ENCODE measurements at regions not wholly inside any gene's neighbourhood (a gene's known extent, or its start where the extent isn't known, plus 50 kb on each side); places are given as distances from the start of the nearest gene placed in this dataset.
"Not testable (repeated sequence)": the region's sequence is repeated elsewhere in the genome, so short reads cannot be mapped to it uniquely, and the experiment has no call there.

- no peak for DNase-seq (ENCODE audit: low read depth)
Observed at GRCh38 chr5:25568989-25569625, 924.3 kb upstream of the CDH10 start.

GRCh38 chr5:25568294-25568693 is 923.5 kb upstream of the CDH10 start:
- no peak for DNase-seq (ENCODE audit: low read depth)

- DNase-seq (ENCODE audit: low read depth), result no peak
Observed at GRCh38 chr5:25567881-25568280, 923.1 kb upstream of the CDH10 start.

DNA sequence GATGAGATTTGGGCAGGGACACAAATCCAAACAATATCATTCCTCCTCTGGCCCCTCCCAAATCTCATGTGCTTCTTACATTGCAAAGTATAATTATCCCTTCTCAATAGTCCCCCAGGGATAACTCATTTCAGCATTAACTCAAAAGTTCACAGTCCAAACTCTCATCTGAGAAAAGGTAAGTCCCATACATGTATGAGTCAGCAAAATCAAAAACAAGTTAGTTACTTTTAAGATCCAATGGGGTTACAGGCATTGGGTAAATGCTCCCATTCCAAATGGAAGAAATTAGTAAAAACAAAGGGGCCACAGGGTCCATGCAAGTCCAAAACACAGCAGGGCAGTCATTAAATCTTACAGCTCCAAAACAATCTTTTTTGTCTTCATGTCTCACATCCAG is 917.9 kb upstream of the CDH10 start:
- no peak for DNase-seq (ENCODE audit: low read depth)

DNA sequence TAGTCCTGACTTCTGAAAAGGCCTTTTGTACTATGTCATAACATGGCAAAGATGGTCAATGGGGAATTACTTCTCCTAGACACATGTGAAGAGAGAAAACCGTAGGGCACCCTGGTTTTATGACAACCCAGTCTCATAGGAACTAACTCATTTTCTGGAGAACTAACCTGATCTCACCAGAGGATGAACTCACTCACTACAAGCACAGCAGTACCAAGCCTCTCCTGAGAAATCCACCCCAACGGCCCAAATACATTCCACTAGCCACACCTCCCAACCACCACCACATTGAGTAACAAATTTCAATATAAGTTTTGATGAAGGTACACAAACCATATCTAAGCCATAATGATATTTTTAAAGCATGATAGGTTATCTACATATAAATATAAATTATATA is 909.3 kb upstream of the CDH10 start:
- DNase-seq (ENCODE audit: low read depth), result no peak

DNA sequence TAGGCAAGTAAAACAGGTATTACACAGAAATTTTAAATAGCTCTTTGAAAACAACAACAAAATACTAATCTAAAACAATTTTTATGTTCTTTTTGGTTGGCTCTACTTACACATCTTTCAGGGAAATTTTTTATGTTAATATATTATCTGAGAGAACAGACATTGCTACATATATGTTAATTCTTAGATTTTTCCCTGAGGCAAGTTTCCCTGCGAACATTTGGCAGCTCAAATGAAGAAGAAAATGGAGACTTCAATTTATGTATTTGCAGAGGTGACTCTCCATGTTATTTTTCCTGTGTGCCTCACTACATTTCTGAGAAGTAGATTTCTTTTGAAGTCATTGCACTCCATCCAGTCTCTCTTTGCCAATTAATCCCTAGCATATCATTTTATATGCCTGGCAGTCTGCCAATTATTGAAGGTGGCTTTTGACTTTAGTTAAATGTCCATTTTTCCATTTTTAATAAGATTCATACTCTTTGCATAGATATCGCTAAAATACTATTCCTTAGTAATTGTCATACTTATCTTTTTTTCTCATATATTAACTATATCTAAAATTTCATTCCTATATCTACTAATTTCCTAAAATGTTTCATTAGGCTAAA is 908.2 kb upstream of the CDH10 start:
- DNase-seq (ENCODE audit: low read depth), result no peak

DNA sequence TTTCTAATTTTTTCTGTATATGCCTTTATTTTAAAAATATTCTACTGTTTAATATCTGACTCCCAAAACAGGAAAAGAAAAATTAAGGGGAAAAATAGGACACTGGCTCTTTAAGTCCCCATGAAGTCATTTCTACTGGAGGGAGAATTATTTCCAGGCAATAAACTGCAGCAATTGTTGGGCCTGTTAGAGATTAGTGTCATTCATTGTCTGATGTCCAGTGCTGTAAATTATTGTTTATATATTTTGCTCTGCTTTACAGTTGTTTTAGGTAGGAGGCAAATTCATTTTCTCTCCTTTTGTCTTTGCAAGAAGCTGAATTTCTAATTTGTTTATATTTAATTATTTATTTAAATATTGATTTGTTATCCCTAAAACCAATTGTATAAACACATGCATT is 906.0 kb upstream of the CDH10 start:
- no peak for DNase-seq (ENCODE audit: low read depth)

- peak; percentile 29 for DNase-seq (ENCODE audit: low read depth)
Observed at GRCh38 chr5:25544652-25545249, 900.0 kb upstream of the CDH10 start.

DNA sequence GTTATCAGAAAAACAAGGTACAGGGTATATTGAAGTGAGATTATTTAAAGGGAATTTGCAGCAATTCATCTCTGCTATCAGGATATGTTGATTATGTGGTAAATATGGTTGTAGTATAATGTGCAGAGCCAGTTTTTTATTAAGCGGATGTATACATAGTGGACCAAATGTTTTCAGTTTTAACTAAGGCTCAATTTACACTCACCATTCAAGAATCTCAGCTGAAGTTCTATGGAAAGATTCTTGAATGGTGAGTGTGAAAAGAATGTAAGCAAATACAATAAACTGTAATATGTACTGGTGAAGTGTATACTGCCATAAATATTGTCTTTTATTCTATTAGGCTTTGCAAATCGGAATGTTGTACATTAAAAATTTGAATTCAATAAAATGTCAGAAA is 895.9 kb upstream of the CDH10 start:
- peak; percentile 79 for DNase-seq (ENCODE audit: low read depth)

DNA sequence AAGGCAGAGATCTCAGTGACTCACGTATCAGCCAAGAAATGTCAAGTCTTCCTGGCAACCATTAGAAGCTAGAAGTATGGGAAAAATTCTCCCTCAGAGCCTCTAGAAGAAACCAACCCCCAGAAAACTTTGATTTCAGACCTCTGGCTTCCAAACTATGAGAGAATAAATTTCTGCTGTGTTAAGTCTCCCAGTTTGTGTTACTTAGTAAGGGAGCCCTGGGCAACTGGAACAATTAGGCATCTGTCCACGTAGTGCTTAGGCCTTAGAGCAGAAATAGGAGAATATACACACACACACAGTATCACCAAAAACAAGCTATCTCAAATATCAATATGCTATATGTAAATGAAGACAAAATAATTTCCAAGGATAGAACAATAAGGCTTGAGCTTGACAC is 894.8 kb upstream of the CDH10 start:
- DNase-seq (ENCODE audit: low read depth), result no peak

DNA sequence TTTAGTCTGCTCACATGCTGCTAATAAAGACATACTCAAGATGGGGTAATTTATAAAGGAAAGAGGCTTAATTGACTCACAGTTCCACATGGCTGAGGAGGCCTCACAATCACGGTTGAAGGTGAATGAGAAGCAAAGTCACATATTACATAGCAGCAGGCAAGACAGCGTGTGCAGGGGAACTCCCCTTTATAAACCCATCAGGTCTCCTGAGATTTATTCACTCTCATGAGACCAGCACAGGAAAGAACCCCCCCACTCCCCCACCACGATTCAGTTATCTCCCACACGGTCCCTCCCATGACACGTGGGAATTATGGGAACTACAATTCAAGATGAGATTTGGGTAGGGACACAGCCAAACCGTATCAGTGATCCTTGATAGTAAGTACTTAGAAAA is 891.7 kb upstream of the CDH10 start:
- not testable (repeated sequence) for DNase-seq (ENCODE audit: low read depth)

DNA sequence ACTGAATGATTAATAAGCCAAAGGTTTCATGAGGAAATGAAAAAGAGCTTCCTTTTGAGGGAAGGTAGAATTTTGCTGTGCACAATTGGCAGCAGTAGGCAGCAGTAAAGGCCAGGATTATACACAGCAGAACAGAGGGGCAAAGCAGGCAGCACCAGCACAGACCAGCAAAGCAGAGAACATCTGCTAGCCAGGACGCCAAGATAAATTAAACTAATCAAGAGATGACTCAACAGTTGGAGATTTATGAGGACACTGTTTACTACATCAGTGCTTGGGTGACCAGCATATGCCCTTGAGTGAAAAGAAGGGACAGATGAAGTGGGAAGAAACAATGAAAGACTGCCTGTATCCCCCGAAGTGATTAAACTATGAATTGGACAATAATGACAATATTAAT is 871.4 kb upstream of the CDH10 start:
- DNase-seq (ENCODE audit: low read depth), result peak; percentile 28

GRCh38 chr5:25515525-25515924 is 870.7 kb upstream of the CDH10 start:
- DNase-seq (ENCODE audit: low read depth), result no peak

GRCh38 chr5:25510692-25511091 is 865.9 kb upstream of the CDH10 start:
- DNase-seq (ENCODE audit: low read depth), result not testable (repeated sequence)

DNA sequence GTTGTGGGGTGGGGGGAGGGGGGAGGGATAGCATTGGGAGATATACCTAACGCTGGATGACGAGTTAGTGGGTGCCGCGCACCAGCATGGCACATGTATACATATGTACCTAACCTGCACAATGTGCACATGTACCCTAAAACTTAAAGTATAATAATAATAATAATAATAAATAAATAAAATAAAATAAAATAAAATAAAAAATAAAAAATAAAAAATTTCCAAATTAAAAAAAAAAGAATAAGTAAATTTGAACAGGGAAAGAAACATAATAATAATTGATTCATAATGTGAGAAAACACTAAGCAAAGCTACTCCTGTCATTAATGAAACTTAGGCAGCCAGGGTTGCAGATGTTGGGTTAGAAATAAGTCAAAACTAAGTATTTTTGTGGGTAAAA is 863.2 kb upstream of the CDH10 start:
- DNase-seq (ENCODE audit: low read depth), result not testable (repeated sequence)

DNA sequence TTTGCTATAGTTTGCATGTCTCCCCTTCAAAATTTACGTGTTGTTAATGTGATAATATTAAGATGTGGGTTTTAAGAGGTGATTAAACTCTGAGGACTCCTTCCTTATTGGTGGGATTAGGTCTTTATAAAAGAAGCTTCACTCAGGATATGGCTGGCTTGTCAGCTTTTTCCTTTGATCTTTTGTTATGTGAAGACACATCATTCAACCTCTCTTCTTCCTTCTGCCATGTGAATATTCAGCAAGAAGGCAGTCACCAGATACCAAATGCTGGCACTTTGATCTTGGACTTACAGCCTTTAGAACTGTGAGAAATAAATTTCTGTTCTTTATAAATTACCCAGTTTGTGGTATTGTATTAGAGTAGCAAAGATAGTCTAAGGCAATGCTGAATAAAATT is 855.9 kb upstream of the CDH10 start:
- DNase-seq (ENCODE audit: low read depth), result no peak

DNA sequence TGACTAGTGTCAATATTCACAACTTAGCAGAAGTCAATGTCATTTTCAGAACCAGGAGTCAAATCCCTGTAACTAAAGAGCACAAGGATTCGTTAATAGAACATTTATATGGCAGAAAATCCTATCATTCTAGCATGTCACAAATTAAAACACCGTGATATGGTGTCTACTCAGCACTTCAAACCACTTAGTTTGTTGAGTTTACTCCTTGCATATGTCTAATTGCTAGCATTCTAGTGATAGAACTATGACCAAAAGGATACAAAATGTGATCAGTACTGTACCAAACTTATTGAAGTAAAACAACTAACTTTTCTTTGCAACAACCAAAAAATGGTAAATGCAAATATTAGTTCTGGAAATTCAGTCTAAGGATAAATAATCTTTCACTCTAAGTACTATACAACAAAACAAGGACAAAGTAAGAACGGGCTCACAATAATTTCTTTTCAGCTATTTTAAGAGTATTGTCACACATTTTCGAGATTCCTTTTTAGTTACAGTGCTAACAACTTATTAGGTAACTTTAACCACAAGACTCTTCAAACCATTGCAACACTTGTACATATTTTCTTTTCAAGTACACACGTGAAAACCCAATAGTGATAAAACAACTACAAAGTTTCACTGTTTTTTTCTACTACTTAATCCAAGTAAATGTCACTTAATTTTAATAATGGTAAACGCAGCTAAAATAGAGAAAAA is 845.2 kb upstream of the CDH10 start:
- DNase-seq (ENCODE audit: low read depth), result peak; percentile 77

DNA sequence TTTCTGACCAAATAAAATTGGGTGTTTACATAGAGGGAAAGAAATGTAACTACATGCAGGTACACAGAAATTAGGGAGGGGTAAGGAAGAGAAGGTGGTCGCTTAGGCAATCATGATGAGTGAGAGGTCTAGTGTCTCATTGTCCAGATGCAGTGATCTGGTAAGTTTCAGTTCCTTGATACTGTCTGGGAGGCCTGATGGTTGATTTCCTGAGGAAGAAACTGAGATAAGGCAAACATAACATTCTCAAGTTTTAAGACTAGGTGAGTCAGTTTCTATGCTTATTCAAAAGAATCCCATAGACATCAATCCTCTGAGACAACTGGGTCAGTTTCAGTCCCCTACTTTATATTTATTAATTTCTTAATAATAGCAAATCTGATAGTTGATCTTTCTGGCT is 843.3 kb upstream of the CDH10 start:
- no peak for DNase-seq (ENCODE audit: low read depth)

- no peak for DNase-seq (ENCODE audit: low read depth)
Observed at GRCh38 chr5:25484391-25484790, 839.6 kb upstream of the CDH10 start.

- no peak for DNase-seq (ENCODE audit: low read depth)
Observed at GRCh38 chr5:25481463-25481862, 836.7 kb upstream of the CDH10 start.

GRCh38 chr5:25459082-25459481 is 814.3 kb upstream of the CDH10 start:
- no peak for DNase-seq (ENCODE audit: low read depth)

- DNase-seq (ENCODE audit: low read depth), result peak; percentile 50
Observed at GRCh38 chr5:25458628-25459027, 813.9 kb upstream of the CDH10 start.

DNA sequence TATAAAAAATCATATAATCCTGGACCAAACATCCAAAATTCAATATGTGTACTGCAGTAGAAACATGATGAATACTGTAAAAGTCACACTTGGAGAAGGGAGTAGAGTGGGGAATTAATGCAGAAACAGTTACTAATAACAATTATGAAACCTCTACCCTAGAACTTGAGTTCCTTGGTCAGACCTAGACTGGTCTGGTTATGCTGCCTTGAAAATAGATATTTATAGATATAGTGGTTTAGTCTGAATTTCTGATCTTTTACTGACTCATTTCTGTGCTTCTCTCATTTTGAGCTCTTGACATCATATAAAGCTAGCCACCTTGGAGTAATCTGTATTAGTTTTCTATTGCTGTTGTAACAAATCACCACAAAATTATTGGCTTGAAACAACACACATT is 808.7 kb upstream of the CDH10 start:
- no peak for DNase-seq (ENCODE audit: low read depth)
